ENCODE measurements at regions not wholly inside any gene's neighbourhood (a gene's known extent, or its start where the extent isn't known, plus 50 kb on each side); places are given as distances from the start of the nearest gene placed in this dataset.

DNA sequence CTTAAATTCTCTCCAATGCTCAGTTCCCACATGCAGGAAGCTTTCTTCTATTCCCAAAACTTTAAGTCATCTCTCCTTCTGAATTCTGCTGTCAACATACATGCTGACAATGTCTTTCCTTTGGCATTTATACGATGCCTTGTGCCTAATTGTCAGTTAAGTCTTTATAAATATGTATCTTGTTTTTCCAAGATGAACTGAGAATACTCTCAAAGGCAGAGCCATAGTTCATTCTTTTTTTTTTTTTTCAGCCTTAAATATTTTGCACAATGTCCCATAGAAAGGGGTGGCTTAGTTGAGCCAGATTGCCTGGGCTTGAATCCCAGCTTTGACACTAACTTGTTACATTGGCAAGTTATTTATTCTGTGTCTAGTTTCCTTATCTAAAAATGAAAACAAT lies 210.6 kb downstream of the QDPR start:
- Histone ChIP-seq H3K4me3 (no peak overlapping the region), H3K27ac (no peak overlapping the region), H3K27me3 (no peaks in the 10 kb centered on the region), H3K4me1 (no peaks in the 10 kb centered on the region), H3K9me3 (peaks cover 0 to 16% of the 10 kb centered on the region in 2 donors), H3K36me3 (no peaks in the 10 kb centered on the region)
- no peak for DNase-seq (ENCODE audit: low spot score in 2 of 2)
- TF ChIP-seq CTCF (IDR thresholded peaks at IDR 0.05) (no peak), POLR2AphosphoS5 (IDR thresholded peaks at IDR 0.05) (no peak), POLR2A (IDR thresholded peaks at IDR 0.05) (no peak)
- intact Hi-C loops (cut with DNase I; ENCODE audit: low total_unique reads): no loop called here

DNA sequence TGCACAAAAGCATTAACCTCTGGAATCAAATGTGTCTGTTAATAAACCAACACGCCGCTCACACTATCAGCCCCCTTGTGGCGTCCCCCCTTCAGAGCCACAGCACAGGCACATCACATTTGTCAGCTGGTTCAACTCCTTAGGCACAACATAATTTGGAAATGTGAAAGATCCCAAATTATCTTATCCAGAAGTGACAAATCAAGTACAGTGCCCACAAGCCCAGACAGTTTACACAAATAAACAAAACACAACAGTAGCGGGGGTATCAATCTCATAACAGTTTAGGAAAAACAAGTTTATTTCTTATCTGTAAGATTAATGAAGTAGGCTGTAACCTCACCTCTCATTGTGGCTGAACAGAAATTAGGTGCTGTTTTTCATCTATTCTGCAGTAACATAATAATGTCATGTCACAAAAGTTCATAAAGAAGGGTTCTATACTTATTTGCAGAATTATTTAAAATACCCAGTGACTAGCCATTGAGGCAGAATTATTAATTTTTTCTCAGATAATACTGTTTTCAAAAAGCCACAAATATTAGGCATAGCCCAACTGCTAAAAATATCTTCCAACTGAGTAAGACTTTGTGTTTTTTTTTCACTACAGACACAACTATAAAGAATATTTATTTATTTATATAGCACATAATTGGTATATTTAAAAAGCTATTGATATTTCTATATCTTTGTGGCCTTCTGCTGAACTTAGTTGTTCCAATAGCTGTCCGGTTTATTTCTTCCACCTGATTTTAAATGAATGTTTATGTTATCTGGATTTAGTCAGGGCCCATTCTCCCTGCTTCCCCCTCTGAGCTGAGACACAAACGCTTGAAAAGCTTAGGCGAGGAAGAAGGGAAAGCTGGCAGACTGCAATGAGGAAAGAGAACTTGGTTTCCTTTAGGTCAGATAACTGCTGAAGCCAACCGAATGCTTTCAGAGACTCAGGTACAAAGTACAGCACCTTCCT lies 214.7 kb downstream of the QDPR start:
- no peaks in the 10 kb centered on the region for H3K27me3 ChIP-seq
- intact Hi-C loops (cut with DNase I; ENCODE audit: low total_unique reads): no loop called here
- TF ChIP-seq POLR2A (IDR thresholded peaks at IDR 0.05): no peak
- no peak for TF ChIP-seq CTCF (IDR thresholded peaks at IDR 0.05)
- no peak for TF ChIP-seq POLR2AphosphoS5 (IDR thresholded peaks at IDR 0.05)
- H3K27ac ChIP-seq: no peak overlapping the region
- no peaks in the 10 kb centered on the region for H3K4me1 ChIP-seq
- H3K4me3 ChIP-seq: no peak overlapping the region
- no peaks in the 10 kb centered on the region for H3K36me3 ChIP-seq
- H3K9me3 ChIP-seq: no peaks in the 10 kb centered on the region
- DNase-seq (ENCODE audit: low spot score in 2 of 2): no peak

DNA sequence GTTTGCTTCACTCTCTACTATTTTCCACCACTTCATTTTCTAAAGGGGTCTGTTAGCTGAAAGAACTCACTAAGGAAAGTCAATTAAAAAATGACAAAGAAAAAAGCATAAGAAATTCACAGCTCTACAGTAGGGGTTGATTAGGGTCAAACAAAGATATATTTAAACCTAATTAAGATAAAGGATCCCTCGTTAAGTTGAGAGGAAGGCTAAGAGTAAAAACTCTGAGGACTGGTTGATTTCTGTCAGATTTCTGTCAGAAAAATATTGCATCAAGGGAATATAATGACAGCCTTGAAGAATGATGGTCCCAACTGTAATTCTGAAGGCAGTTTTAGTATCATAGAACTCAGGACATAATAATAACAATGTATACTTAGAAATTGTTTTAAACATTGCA lies 218.0 kb downstream of the QDPR start:
- intact Hi-C loops (cut with DNase I; ENCODE audit: low total_unique reads): no loop called here
- TF ChIP-seq CTCF (IDR thresholded peaks at IDR 0.05) (no peak), POLR2AphosphoS5 (IDR thresholded peaks at IDR 0.05) (no peak), POLR2A (IDR thresholded peaks at IDR 0.05) (no peak)
- no peak for DNase-seq (ENCODE audit: low spot score in 2 of 2)
- H3K27ac ChIP-seq: no peak overlapping the region
- H3K4me3 ChIP-seq: no peak overlapping the region
- no peaks in the 10 kb centered on the region for H3K36me3 ChIP-seq
- no peaks in the 10 kb centered on the region for H3K27me3 ChIP-seq
- no peaks in the 10 kb centered on the region for H3K4me1 ChIP-seq
- no peaks in the 10 kb centered on the region for H3K9me3 ChIP-seq

DNA sequence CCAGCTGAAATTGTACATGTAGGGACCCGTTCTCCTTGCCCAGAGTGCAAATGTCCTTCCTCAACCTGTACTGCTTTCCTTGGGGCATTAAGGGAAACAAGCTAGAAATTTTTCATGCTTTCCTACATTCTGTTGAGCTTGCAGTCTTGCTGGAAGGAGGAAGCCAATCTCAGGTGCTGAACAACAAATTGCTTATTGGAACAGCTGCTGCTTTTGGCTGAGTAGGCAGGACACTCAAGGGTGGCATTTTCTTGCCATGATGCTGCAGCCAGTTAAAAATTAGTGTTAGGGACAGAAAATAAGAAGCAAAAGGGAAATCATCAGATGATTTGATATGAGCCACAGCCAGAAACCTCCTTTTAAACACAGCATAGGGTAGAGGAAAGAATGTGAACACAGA lies 223.7 kb downstream of the QDPR start:
- intact Hi-C loops (cut with DNase I; ENCODE audit: low total_unique reads): no loop called here
- Histone ChIP-seq H3K36me3 (no peaks in the 10 kb centered on the region), H3K9me3 (no peaks in the 10 kb centered on the region), H3K4me1 (no peaks in the 10 kb centered on the region), H3K27ac (no peak overlapping the region), H3K4me3 (no peak overlapping the region), H3K27me3 (no peaks in the 10 kb centered on the region)
- DNase-seq (ENCODE audit: low spot score in 2 of 2): no peak
- TF ChIP-seq POLR2A (IDR thresholded peaks at IDR 0.05): no peak
- TF ChIP-seq POLR2AphosphoS5 (IDR thresholded peaks at IDR 0.05): no peak
- no peak for TF ChIP-seq CTCF (IDR thresholded peaks at IDR 0.05)

- Histone ChIP-seq H3K4me1 (no peaks in the 10 kb centered on the region), H3K27ac (no peak overlapping the region), H3K4me3 (no peak overlapping the region), H3K36me3 (no peaks in the 10 kb centered on the region), H3K27me3 (no peaks in the 10 kb centered on the region), H3K9me3 (no peaks in the 10 kb centered on the region)
- no peak for DNase-seq (ENCODE audit: low spot score in 2 of 2)
- TF ChIP-seq POLR2A (IDR thresholded peaks at IDR 0.05): no peak
- TF ChIP-seq CTCF (IDR thresholded peaks at IDR 0.05): no peak
- TF ChIP-seq POLR2AphosphoS5 (IDR thresholded peaks at IDR 0.05): no peak
- intact Hi-C loops (cut with DNase I; ENCODE audit: low total_unique reads): no loop called here
Observed at GRCh38 chr4:17286752-17287460, 225.0 kb downstream of the QDPR start.

Measured in breast epithelium (tissue), 4 donors.